Chondrocyte (in vitro differentiated cells): ENCODE measurements at regions not wholly inside any gene's neighbourhood (a gene's known extent, or its start where the extent isn't known, plus 50 kb on each side); places are given as distances from the start of the nearest gene placed in this dataset.

Experiments used
- DNase-seq: peaks from one replicate; pipeline ENCODE4 v3.0.0; 2021; ENCODE audit warnings: mixed read lengths, low spot score
- H3K27ac Mint-ChIP-seq: one replicate; pipeline ENCODE4 v1.8.0; 2021; ENCODE audit warnings: mild to moderate bottlenecking, moderate library complexity, mixed read lengths; ENCODE audit not compliant: unreplicated experiment
- H3K27me3 Mint-ChIP-seq: 2 replicates; pipeline ENCODE4 v1.8.0; 2021; ENCODE audit warnings: low read depth, mixed read lengths
- H3K36me3 Mint-ChIP-seq: 2 replicates; pipeline ENCODE4 v1.8.0; 2021; ENCODE audit warnings: low read depth, mixed read lengths
- H3K4me1 Mint-ChIP-seq: 2 replicates; pipeline ENCODE4 v1.8.0; 2021; ENCODE audit warnings: low read depth, mild to moderate bottlenecking, mixed read lengths
- H3K4me3 Mint-ChIP-seq: one replicate; pipeline ENCODE4 v1.8.0; 2021; ENCODE audit warnings: mild to moderate bottlenecking, moderate library complexity, mixed read lengths; ENCODE audit not compliant: unreplicated experiment
- H3K9me3 Mint-ChIP-seq: 2 replicates; pipeline ENCODE4 v1.8.0; 2021; ENCODE audit warnings: low read depth, mixed read lengths
- TF ChIP-seq, protein P1 (sequence below): fragments of 200-600 bp; sonication (generic); IDR thresholded peaks from 2 replicates; pipeline ENCODE4 v1.5.0; 2021; ENCODE audit warnings: antibody characterized with exemption, mild to moderate bottlenecking, moderate library complexity

DNA sequence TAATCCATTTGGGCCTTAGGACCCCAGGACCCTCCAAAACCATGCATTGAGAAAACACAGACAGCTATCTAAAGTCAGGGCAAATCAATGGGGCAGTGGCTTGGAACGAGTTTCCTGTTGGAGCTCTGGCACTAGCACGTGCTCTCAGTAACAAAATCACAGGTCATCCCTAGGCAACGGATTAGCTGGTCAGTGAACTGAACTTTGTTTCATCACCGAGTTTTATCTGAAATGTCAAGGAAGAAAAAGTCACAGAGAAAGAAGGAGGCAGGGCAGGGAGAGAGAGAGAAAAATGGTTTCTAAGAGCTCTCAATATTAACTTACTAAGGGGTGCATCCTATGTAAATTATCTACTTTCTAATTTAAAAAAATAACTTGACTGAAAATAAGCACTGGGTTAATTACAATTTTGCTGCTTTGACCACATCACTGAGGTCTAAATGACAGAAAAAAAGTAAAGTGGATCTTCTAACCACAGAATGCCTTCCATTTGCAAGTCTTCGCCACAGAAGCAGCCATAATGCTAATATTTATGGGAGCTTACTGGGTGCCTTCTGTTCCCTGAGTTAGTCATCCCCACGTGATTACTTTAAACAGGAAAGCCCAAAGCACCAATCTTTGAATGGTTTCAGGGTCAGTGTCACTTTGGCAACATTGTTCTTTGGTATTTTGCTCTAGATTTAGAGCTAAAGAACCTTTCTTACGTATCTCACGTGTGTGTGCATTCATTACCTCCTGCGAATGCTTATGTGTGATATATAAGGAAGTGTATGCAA is 503.9 kb downstream of the RASEF start:
- TF ChIP-seq, protein P1, sequence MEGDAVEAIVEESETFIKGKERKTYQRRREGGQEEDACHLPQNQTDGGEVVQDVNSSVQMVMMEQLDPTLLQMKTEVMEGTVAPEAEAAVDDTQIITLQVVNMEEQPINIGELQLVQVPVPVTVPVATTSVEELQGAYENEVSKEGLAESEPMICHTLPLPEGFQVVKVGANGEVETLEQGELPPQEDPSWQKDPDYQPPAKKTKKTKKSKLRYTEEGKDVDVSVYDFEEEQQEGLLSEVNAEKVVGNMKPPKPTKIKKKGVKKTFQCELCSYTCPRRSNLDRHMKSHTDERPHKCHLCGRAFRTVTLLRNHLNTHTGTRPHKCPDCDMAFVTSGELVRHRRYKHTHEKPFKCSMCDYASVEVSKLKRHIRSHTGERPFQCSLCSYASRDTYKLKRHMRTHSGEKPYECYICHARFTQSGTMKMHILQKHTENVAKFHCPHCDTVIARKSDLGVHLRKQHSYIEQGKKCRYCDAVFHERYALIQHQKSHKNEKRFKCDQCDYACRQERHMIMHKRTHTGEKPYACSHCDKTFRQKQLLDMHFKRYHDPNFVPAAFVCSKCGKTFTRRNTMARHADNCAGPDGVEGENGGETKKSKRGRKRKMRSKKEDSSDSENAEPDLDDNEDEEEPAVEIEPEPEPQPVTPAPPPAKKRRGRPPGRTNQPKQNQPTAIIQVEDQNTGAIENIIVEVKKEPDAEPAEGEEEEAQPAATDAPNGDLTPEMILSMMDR, result no peak
- Mint-ChIP-seq H3K27me3 (no peaks in the 10 kb centered on the region), H3K9me3 (no peaks in the 10 kb centered on the region), H3K36me3 (no peaks in the 10 kb centered on the region), H3K27ac (no peak overlapping the region), H3K4me3 (no peak overlapping the region), H3K4me1 (no peaks in the 10 kb centered on the region)
- no peak for DNase-seq

DNA sequence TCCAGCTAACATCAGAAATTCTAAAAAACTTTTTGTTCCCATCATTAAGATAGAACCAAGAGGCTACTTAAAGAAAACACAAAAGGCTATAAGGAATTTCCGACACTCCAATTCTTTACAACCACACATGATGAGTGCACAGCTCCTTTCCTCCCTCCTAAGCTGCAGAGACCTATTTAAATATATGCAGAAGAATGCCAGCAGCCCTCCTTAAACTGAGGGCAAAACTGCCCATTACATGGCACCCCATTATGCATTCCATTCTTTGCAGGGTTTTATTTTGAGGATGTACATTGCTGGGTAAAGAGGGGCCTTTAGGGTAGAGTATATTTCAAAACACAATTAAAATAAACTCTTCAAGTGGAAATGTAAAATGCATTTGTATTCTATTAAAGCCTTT is 502.9 kb downstream of the RASEF start:
- H3K9me3 Mint-ChIP-seq, result no peaks in the 10 kb centered on the region
- H3K27ac Mint-ChIP-seq, result no peak overlapping the region
- H3K27me3 Mint-ChIP-seq, result no peaks in the 10 kb centered on the region
- H3K4me3 Mint-ChIP-seq, result no peak overlapping the region
- no peak for DNase-seq
- H3K36me3 Mint-ChIP-seq, result no peaks in the 10 kb centered on the region
- TF ChIP-seq, protein P1, result no peak
- H3K4me1 Mint-ChIP-seq, result no peaks in the 10 kb centered on the region

DNA sequence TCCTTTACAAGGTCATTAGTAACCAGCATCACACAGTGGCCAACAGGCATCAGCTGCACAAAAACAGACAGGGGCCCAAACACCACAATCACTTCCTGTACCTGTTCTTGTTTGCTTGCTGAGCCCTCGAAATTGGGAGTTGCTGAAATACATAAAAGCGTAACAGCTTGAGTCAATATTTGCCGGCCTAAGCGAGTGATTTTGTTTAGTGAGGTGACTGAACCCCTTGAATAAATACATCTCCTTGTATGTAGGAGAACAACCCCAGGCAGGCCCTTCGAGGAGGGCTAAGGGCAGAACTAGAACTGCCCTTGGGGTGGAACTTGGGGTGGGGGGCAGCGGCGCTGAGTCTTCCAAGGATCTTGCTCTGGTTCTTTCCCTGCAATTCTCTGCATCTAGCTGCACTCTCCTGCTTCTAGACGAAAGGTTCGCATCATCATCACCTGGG is 502.5 kb downstream of the RASEF start:
- no peaks in the 10 kb centered on the region for H3K36me3 Mint-ChIP-seq
- no peaks in the 10 kb centered on the region for H3K27me3 Mint-ChIP-seq
- no peak overlapping the region for H3K27ac Mint-ChIP-seq
- no peak for DNase-seq
- no peaks in the 10 kb centered on the region for H3K4me1 Mint-ChIP-seq
- H3K4me3 Mint-ChIP-seq, result no peak overlapping the region
- H3K9me3 Mint-ChIP-seq, result no peaks in the 10 kb centered on the region
- TF ChIP-seq, protein P1, result no peak

DNA sequence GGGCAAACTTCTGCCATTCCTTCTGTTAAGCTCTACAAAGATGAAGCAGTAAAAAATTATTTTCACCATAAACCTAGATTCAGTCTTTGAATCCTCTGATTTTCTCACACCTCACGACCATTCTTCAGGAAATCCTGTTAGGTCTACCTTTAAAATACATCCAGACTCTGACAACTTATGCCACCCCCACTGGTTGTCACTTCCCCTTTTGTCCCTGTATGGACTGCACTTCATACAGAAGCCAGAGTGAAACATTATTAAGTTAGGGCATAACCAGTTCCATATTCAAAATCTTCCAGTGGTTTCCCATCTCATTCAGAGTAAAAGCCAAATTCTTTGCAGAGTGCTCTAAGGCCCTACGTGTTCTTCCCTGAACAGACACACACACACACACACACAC is 499.8 kb downstream of the RASEF start:
- TF ChIP-seq, protein P1, result no peak
- Mint-ChIP-seq H3K36me3 (no peaks in the 10 kb centered on the region), H3K27ac (no peak overlapping the region), H3K27me3 (no peaks in the 10 kb centered on the region), H3K4me3 (no peak overlapping the region), H3K9me3 (no peaks in the 10 kb centered on the region), H3K4me1 (no peaks in the 10 kb centered on the region)
- no peak for DNase-seq

DNA sequence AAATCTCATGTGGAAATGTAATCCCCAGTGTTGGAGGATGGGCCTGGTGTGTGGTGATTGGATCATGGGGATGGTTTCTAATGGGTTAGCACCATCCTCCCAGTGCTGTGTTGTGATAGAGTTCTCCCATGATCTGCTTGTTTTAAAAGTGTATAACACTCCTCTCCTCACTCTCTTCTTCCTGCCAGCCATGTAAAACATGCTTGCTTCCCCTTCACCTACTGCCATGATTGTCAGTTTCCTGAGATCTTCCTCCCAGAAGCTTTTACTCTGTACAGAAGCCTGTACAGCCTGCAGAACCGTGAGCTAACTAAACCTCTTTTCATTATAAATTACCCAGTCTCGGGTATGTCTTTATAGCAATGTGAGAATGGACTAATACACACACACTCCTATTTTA is 499.1 kb downstream of the RASEF start:
- no peaks in the 10 kb centered on the region for H3K36me3 Mint-ChIP-seq

More for the DNA sequence above, 499.1 kb downstream of the RASEF start:
- DNase-seq, result no peak
- Mint-ChIP-seq H3K4me1 (no peaks in the 10 kb centered on the region), H3K27me3 (no peaks in the 10 kb centered on the region), H3K9me3 (no peaks in the 10 kb centered on the region), H3K27ac (no peak overlapping the region), H3K4me3 (no peak overlapping the region)
- TF ChIP-seq, protein P1, result no peak
